ENCODE measurements at regions not wholly inside any gene's neighbourhood (a gene's known extent, or its start where the extent isn't known, plus 50 kb on each side); places are given as distances from the start of the nearest gene placed in this dataset.

DNA sequence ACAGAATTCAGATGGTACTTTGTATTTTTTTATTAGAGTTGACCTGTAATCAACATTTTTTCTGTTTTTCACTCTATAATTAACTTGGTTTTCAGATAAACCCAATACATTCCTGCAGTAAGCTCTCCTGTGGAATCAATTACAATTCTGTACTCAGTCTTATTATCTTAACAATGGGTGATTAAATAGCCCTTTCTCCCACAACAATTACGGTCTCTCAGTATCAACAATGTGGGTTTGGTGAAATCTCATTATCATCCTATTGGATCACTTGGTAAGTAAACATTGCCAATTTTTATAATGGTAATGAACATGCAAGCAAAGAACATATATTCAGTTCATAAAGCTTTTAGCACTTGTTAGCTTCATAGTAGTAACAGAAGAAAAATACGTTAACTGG is 438.9 kb upstream of the EPHA7 start:
- TF ChIP-seq, protein P1, sequence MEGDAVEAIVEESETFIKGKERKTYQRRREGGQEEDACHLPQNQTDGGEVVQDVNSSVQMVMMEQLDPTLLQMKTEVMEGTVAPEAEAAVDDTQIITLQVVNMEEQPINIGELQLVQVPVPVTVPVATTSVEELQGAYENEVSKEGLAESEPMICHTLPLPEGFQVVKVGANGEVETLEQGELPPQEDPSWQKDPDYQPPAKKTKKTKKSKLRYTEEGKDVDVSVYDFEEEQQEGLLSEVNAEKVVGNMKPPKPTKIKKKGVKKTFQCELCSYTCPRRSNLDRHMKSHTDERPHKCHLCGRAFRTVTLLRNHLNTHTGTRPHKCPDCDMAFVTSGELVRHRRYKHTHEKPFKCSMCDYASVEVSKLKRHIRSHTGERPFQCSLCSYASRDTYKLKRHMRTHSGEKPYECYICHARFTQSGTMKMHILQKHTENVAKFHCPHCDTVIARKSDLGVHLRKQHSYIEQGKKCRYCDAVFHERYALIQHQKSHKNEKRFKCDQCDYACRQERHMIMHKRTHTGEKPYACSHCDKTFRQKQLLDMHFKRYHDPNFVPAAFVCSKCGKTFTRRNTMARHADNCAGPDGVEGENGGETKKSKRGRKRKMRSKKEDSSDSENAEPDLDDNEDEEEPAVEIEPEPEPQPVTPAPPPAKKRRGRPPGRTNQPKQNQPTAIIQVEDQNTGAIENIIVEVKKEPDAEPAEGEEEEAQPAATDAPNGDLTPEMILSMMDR (IDR thresholded peaks at IDR 0.05): no peak
- no peak for TF ChIP-seq EZH2 (IDR thresholded peaks at IDR 0.05; ENCODE audit: borderline replicate concordance, insufficient read depth, low read depth, low read length, poor library complexity, severe bottlenecking)

Measured in B cell (primary cell).